SK-N-MC (cell line): ENCODE measurements at regions not wholly inside any gene's neighbourhood (a gene's known extent, or its start where the extent isn't known, plus 50 kb on each side); places are given as distances from the start of the nearest gene placed in this dataset.

ENCODE experiments used
- EZH2 ChIP-seq: fragments of 200-600 bp; sonication (generic); IDR thresholded peaks from one replicate; pipeline ENCODE4 v1.6.1; 2017; ENCODE audit warnings: antibody characterized with exemption
- FOXP2 ChIP-seq: optimal IDR thresholded peaks from 2 replicates; pipeline ENCODE3; 2011; ENCODE audit warnings: mild to moderate bottlenecking, moderate library complexity; ENCODE audit not compliant: insufficient read depth; ENCODE audit errors: extremely low read length, control extremely low read depth
- POLR2AphosphoS5 ChIP-seq: IDR thresholded peaks from 2 replicates; pipeline ENCODE4 v1.6.1; 2012; ENCODE audit warnings: mild to moderate bottlenecking, low read depth, low read length, borderline replicate concordance

DNA sequence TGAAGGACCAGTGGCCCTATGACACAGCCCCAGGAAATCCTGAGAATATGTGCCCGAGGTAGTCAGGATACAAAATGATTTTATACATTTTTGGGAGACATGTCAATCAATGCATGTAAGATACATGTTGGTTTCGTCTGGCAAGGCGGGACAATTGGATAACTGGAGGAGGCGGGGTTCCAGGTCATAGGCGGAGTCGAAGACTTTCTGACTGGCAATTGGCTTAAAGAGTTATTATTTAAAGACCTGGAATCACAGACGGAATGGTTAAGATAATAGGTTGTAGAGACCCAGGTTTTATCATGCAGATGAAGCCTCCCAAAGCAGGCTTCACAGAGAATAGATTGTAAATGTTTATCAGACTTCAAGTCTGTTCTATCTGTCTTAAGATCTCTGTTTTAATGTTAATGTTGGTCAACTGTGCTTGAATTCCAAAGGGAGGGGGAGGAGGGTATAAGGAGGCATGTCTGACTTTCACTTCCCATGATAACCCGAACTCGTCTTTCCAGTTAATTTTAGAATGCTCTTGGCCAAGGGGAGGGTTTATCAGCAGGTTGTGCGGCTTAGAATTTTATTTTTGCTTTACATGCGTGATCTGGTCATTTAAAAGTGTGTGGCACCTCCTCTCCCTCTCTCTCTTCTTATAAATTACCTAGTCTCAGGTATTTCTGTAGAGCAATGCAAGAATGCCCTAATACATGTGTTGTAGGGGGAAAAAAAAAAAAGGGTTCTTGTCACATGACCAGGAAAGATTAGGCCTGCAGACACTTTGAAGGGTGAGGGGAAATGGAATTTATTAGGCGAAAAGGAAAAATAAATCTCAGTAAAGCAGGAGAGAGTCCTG, 230.7 kb downstream of the NFATC2 start:
- no peak for TF ChIP-seq POLR2AphosphoS5
- TF ChIP-seq EZH2 = no peak
- TF ChIP-seq FOXP2 = no peak
